ENCODE measurements at regions not wholly inside any gene's neighbourhood (a gene's known extent, or its start where the extent isn't known, plus 50 kb on each side); places are given as distances from the start of the nearest gene placed in this dataset.
"Not testable (repeated sequence)": the region's sequence is repeated elsewhere in the genome, so short reads cannot be mapped to it uniquely, and the experiment has no call there.

- TF ChIP-seq, protein P1, sequence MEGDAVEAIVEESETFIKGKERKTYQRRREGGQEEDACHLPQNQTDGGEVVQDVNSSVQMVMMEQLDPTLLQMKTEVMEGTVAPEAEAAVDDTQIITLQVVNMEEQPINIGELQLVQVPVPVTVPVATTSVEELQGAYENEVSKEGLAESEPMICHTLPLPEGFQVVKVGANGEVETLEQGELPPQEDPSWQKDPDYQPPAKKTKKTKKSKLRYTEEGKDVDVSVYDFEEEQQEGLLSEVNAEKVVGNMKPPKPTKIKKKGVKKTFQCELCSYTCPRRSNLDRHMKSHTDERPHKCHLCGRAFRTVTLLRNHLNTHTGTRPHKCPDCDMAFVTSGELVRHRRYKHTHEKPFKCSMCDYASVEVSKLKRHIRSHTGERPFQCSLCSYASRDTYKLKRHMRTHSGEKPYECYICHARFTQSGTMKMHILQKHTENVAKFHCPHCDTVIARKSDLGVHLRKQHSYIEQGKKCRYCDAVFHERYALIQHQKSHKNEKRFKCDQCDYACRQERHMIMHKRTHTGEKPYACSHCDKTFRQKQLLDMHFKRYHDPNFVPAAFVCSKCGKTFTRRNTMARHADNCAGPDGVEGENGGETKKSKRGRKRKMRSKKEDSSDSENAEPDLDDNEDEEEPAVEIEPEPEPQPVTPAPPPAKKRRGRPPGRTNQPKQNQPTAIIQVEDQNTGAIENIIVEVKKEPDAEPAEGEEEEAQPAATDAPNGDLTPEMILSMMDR (IDR thresholded peaks at IDR 0.05) = peak; percentile 14; the same call in 1 of the 2 replicates
- H3K27ac ChIP-seq = not testable (repeated sequence)
These were observed 76.4 kb upstream of the COBL start for GRCh38 chr7:51393003-51393402.

DNA sequence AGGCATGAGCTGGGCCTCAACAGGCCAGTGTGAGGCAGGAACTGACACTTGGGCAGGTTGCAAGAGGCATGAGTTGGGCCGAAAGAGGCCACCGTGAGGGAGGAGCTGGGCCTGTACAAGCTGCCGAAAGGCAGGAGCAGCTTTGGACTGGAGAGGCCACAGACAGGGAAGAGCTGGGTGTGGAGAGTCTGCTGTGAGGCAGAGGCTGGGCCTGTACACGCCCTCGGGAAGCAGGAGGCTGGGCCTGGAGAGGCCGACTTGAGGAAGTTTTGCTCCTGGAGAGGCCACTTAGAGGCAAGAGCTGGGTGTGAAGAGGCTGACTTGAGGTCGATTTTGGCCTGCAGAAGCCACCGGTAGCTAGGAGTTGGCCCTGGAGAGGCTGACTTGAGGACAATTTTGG, 73.3 kb upstream of the COBL start:
- H3K27ac ChIP-seq = not testable (repeated sequence)

GRCh38 chr7:51389216-51389812, 72.7 kb upstream of the COBL start:
- not testable (repeated sequence) for H3K27ac ChIP-seq

GRCh38 chr7:51388241-51388640, 71.6 kb upstream of the COBL start:
- not testable (repeated sequence) for H3K27ac ChIP-seq

DNA sequence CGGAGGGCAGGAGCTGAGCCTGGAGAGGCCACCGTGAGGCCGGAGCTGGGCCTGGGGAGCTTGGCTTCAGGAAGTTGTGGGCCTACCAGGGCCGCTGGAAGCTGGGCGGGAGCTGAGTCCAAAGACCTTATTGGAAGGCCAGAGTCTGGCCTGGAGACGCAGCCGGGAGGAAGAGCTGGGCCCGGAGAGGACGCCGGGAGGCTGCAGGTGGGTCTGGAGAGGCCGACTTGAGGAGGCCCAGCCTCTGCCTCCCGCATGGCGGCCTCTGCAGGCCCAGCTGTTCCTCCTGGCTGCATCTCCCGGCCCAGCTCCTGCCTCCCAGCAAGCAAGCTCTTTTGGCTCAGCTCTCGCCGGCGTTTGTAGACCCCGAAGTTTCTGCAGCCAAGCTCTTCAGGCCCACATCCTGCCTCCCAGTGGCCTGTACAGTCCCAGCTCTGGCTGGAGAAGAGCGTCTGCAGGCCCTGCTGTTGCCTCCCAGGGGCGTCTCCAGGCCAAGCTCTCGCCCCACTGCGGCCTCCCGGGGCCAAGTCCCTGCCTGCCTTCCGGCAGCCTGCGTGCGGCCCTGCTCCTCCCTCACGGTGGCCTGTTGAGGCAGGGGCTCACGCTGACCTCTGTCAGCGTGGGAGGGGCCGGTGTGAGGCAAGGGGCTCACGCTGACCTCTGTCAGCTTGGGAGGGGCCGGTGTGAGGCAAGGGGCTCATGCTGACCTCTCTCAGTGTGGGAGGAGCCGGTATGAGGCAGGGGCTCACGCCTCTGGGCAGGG, 70.4 kb upstream of the COBL start:
- not testable (repeated sequence) for H3K27ac ChIP-seq

DNA sequence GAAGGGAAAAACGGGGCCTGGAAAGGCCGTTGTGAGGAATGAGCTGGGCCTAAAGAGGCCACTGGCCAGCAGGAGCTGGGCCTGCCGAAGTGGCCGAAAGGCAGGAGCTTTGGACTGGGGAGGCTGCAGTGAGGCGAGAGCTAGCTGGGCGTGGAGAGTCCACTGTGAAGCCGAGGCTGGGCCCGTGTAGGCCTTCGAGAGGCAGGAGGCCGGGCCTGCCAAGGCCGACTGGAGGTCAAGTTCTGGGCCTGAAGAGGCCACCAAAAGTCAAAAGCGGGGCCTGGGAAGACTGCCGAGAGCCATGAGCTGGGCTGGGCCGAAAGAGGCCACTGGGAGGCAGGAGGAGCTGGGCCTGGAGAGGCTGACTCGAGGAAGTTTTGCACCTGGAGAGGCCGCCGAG, 69.6 kb upstream of the COBL start:
- not testable (repeated sequence) for H3K27ac ChIP-seq

- not testable (repeated sequence) for H3K27ac ChIP-seq
These were observed 65.6 kb upstream of the COBL start for GRCh38 chr7:51382243-51382642.

GRCh38 chr7:51376420-51377092, 59.9 kb upstream of the COBL start:
- TF ChIP-seq ZFX (IDR thresholded peaks at IDR 0.05; ENCODE audit: borderline replicate concordance) = no peak
- TF ChIP-seq, protein P1 (IDR thresholded peaks at IDR 0.05) = no peak
- no peak overlapping the region for H3K27ac ChIP-seq

GRCh38 chr7:51374936-51375335, 58.3 kb upstream of the COBL start:
- TF ChIP-seq, protein P1 (IDR thresholded peaks at IDR 0.05) = no peak
- TF ChIP-seq ZFX (IDR thresholded peaks at IDR 0.05; ENCODE audit: borderline replicate concordance) = no peak
- H3K27ac ChIP-seq = no peak overlapping the region

DNA sequence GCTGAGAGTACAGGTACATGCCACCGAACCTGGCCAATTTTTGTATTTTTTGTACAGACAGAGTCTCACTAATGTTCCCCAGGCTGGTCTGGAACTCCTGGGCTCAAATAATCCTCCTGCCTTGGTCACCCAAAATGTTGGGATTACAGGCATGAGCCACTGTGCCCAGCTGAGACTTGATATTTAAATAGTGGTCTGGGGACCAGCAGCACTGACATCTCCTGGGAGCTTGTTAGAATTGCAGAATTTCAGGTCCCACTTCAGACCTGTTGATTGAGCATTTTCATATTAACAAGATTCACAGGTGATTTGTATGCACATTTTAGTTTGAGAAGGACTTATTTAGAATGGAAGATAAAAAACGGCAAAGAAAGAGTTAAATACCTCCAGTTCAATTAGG, 57.0 kb upstream of the COBL start:
- not testable (repeated sequence) for H3K27ac ChIP-seq

GRCh38 chr7:51369746-51370145, 53.1 kb upstream of the COBL start:
- no peak overlapping the region for H3K27ac ChIP-seq
- no peak for TF ChIP-seq ZFX (IDR thresholded peaks at IDR 0.05; ENCODE audit: borderline replicate concordance)
- TF ChIP-seq, protein P1 (IDR thresholded peaks at IDR 0.05) = peak; percentile 80

GRCh38 chr7:51369228-51369627, 52.6 kb upstream of the COBL start:
- H3K27ac ChIP-seq = not testable (repeated sequence)

All from 22Rv1 (cell line).